A549 (cell line): ENCODE measurements at regions not wholly inside any gene's neighbourhood (a gene's known extent, or its start where the extent isn't known, plus 50 kb on each side); places are given as distances from the start of the nearest gene placed in this dataset.

ENCODE experiments used
- CTCF ChIP-seq: fragments of >200 bp; sonication (Bioruptor Twin); formaldehyde crosslinking; IDR thresholded peaks from 3 replicates; pipeline ENCODE4 v1.5.1; 2016
- MYC ChIP-seq: IDR thresholded peaks from 2 replicates; pipeline ENCODE4 v1.6.1; 2012; ENCODE audit warnings: mild to moderate bottlenecking, inconsistent platforms, low read length, improper control_type of control experiment, borderline replicate concordance
- PHF8 ChIP-seq: fragments of 200-600 bp; sonication (generic); IDR thresholded peaks from 2 replicates; pipeline ENCODE4 v1.6.1; 2016; ENCODE audit warnings: low read depth, mild to moderate bottlenecking, antibody characterized with exemption, moderate library complexity, borderline replicate concordance
- POLR2A ChIP-seq: IDR thresholded peaks from 2 replicates; pipeline ENCODE4 v1.6.1; 2012; ENCODE audit warnings: mild to moderate bottlenecking, low read length
- POLR2AphosphoS2 ChIP-seq: conservative IDR thresholded peaks from 2 replicates; pipeline ENCODE4 v1.6.1; 2012; ENCODE audit warnings: low read length, improper control_type of control experiment, inconsistent platforms
- REST ChIP-seq: fragments of 200-600 bp; sonication (generic); IDR thresholded peaks from 2 replicates; pipeline ENCODE4 v1.6.1; 2016; ENCODE audit warnings: antibody characterized with exemption, mild to moderate bottlenecking, moderate library complexity
- TP53 ChIP-seq: fragments of 250-450 bp; sonication (Bioruptor Pico); IDR thresholded peaks from 2 replicates; pipeline ENCODE4 v1.5.0; 2021; ENCODE audit warnings: mild to moderate bottlenecking, moderate library complexity
- ZNF302 ChIP-seq: fragments of 250-450 bp; sonication (Bioruptor Pico); IDR thresholded peaks from 2 replicates; pipeline ENCODE4 v1.9.0; 2021; ENCODE audit warnings: inconsistent platforms, mild to moderate bottlenecking, moderate library complexity

- TF ChIP-seq CTCF (no peak), TP53 (no peak), POLR2A (no peak), POLR2AphosphoS2 (no peak), MYC (no peak), ZNF302 (CRISPR knock-in tag) (no peak), REST (no peak), PHF8 (no peak)
These were observed 157.9 kb upstream of the ZMIZ1 start for GRCh38 chr10:78910886-78911285.
